ENCODE measurements at regions not wholly inside any gene's neighbourhood (a gene's known extent, or its start where the extent isn't known, plus 50 kb on each side); places are given as distances from the start of the nearest gene placed in this dataset.

- TF ChIP-seq PAX5 (IDR thresholded peaks at IDR 0.05; ENCODE audit: borderline replicate concordance, low read depth, low read length) (no peak), POLR2AphosphoS5 (IDR thresholded peaks at IDR 0.05; ENCODE audit: low read length) (no peak), RFX5 (IDR thresholded peaks at IDR 0.05; ENCODE audit: low read depth, low read length) (no peak), MXI1 (IDR thresholded peaks at IDR 0.05; ENCODE audit: low read depth, low read length) (no peak), CHD1 (IDR thresholded peaks at IDR 0.05; ENCODE audit: low read depth, low read length) (no peak), KDM1A (IDR thresholded peaks at IDR 0.05; ENCODE audit: borderline replicate concordance) (no peak), CTCF (IDR thresholded peaks at IDR 0.05 in 2 of 3, conservative IDR thresholded peaks at IDR 0.05 in 1 of 3; ENCODE audit: control insufficient read depth in 2 of 3, extremely low read depth in 1 of 3, insufficient read depth in 1 of 3, low read depth in 3 of 3, low read length in 3 of 3) (no peak), FOS (IDR thresholded peaks at IDR 0.05; ENCODE audit: borderline replicate concordance, extremely low read depth, insufficient read length) (no peak), BCL11A (IDR thresholded peaks at IDR 0.05; ENCODE audit: low read depth, low read length) (no peak), EZH2 (IDR thresholded peaks at IDR 0.05; ENCODE audit: borderline replicate concordance, control insufficient read depth, low read depth, low read length) (no peak), POU2F2 (IDR thresholded peaks at IDR 0.05; ENCODE audit: borderline replicate concordance, low read depth, low read length) (no peak)
Measured at GRCh38 chr6:98203170-98203806, 631.1 kb upstream of the POU3F2 start.

All from GM12878 (cell line).